ENCODE measurements at regions not wholly inside any gene's neighbourhood (a gene's known extent, or its start where the extent isn't known, plus 50 kb on each side); places are given as distances from the start of the nearest gene placed in this dataset.

GRCh38 chr6:71468038-71468437 is 179.4 kb downstream of the OGFRL1 start:
- Histone ChIP-seq H3T11ph (ENCODE audit: low read length) (no peak overlapping the region), H3K4ac (ENCODE audit: low read depth, low read length) (no peak overlapping the region), H2BK120ac (ENCODE audit: low read depth, low read length, poor library complexity, severe bottlenecking) (no peak overlapping the region), H2BK15ac (ENCODE audit: low read depth, low read length) (no peak overlapping the region), H2BK20ac (ENCODE audit: low read depth, low read length, poor library complexity, severe bottlenecking) (no peak overlapping the region), H4K8ac (replicated peaks; ENCODE audit: insufficient read length, low read depth, low read length) (no peak overlapping the region), H2AFZ (ENCODE audit: low read length) (no peak overlapping the region), H3K23ac (ENCODE audit: insufficient read length, low read depth, low read length) (no peak overlapping the region), H3K56ac (ENCODE audit: insufficient read length, low read depth, low read length) (no peak overlapping the region), H3K27ac (ENCODE audit: insufficient read length, low read depth, low read length) (no peak overlapping the region), H3K18ac (ENCODE audit: insufficient read length, low read depth, low read length) (no peak overlapping the region), H4K20me1 (ENCODE audit: control insufficient read depth, insufficient read depth, insufficient read length) (no peaks in the 10 kb centered on the region), H2AK5ac (ENCODE audit: insufficient read length, low read length) (no peak overlapping the region), H3K79me2 (ENCODE audit: insufficient read depth, low read length) (no peaks in the 10 kb centered on the region), H3K9ac (ENCODE audit: extremely low read depth, insufficient read length, low read length) (no peak overlapping the region), H2BK5ac (ENCODE audit: insufficient read length, low read length) (no peak overlapping the region), H2BK12ac (ENCODE audit: insufficient read length, low read depth, low read length) (no peak overlapping the region), H3K14ac (ENCODE audit: insufficient read depth, low read length) (no peak overlapping the region), H4K5ac (ENCODE audit: insufficient read length, low read depth, low read length) (no peak overlapping the region), H3K27me3 (ENCODE audit: insufficient read depth, low read length) (no peaks in the 10 kb centered on the region), H3K4me2 (ENCODE audit: insufficient read depth, insufficient read length, low read length) (no peak overlapping the region), H3K23me2 (ENCODE audit: insufficient read length, low read depth, low read length, poor library complexity, severe bottlenecking) (no peaks in the 10 kb centered on the region), H4K91ac (ENCODE audit: insufficient read length, low read depth, low read length) (no peak overlapping the region), H3K79me1 (ENCODE audit: insufficient read depth, low read depth, low read length, poor library complexity, severe bottlenecking) (no peaks in the 10 kb centered on the region), H3K4me1 (ENCODE audit: insufficient read depth, low read length) (no peaks in the 10 kb centered on the region), H3K9me3 (ENCODE audit: control insufficient read depth, low read depth, low read length) (peaks cover 6% of the 10 kb centered on the region)
- no peak for TF ChIP-seq CTCF (conservative IDR thresholded peaks at IDR 0.05)
- no peak for DNase-seq
- Mint-ChIP-seq H3K27ac (no peak overlapping the region), H3K27me3 (ENCODE audit: low read depth) (no peaks in the 10 kb centered on the region), H3K4me1 (no peaks in the 10 kb centered on the region), H3K36me3 (ENCODE audit: insufficient read depth in 1 of 3, low read depth in 3 of 3) (peaks cover 2 to 7% (median 6%) of the 10 kb centered on the region in 3 experiments; a peak in 4 of 7 replicates), H3K9me3 (peaks cover 23 to 24% of the 10 kb centered on the region in 2 experiments; a peak in 4 of 5 replicates), H3K4me3 (no peak overlapping the region)
